ENCODE measurements at regions not wholly inside any gene's neighbourhood (a gene's known extent, or its start where the extent isn't known, plus 50 kb on each side); places are given as distances from the start of the nearest gene placed in this dataset.

- no peak for DNase-seq
These were observed 94.9 kb upstream of the GATA6 start for GRCh38 chr18:22074282-22075070.

- DNase-seq, result no peak
These were observed 89.4 kb upstream of the GATA6 start for GRCh38 chr18:22080035-22080434.

GRCh38 chr18:22082408-22082807 is 87.0 kb upstream of the GATA6 start:
- no peak for DNase-seq

DNA sequence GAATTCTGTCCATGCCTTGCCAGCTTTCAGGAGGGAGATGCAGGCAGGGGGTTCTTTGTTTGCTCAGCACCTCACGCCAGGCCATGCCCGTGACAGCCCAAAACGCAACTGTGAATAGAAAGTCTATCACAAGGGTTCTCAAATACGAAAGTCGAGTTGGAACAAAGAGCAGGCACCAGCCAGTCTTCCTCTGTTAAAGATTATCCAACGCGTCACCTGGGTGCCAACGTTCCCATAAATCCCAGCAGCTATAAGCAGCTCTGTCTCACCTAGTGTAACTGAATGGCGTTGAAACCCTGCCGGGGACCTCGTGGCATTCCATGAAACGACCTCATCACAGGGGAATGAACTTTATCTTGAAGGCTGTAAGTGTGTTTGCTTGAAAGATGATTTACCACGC is 84.8 kb upstream of the GATA6 start:
- no peak for DNase-seq

GRCh38 chr18:22086973-22087372 is 82.4 kb upstream of the GATA6 start:
- DNase-seq, result no peak

DNA sequence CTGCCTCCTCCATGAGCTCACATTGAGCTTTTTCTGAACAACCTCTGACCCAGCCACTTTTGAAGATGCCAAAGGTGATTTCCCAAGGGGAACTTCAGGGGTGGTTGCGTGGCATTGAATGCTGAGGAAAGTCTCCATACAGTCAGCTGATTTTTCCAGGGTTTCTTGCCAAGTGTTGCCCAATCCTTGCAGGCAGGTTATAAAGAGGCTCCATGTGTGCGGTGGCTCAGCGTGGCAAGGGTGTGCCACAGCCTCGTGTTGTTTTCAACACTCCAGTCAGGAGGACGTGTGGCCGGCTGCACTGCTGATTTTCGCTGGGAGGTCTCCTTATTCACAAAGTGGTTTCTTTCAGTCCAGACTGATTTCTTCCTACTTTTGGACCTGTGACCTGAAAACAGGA is 81.4 kb upstream of the GATA6 start:
- no peak for DNase-seq

- DNase-seq, result no peak
These were observed 80.3 kb upstream of the GATA6 start for GRCh38 chr18:22088996-22089640.

- DNase-seq, result no peak
These were observed 78.0 kb upstream of the GATA6 start for GRCh38 chr18:22091341-22091740.

- no peak for DNase-seq
These were observed 75.5 kb upstream of the GATA6 start for GRCh38 chr18:22093731-22094357.

DNA sequence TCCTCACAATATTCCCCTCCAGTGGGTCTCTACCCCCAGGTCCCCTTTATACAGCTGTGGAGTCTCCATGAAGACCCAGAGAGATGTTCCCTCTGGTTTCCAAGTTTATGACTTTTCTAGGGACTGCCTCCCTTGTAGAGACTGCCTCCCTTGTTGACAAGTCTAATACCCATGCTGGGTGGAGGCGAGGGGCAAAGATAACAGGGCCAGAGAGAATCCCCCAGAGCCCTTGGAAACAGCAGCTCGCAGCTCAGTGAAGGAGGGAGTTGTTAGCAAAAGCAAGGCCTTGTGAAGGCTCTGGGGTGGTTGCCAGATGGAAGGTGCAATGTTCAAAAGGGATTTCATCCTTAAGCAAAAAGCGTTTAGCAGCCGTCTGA is 75.0 kb upstream of the GATA6 start:
- no peak for DNase-seq

GRCh38 chr18:22098563-22098989 is 70.8 kb upstream of the GATA6 start:
- DNase-seq, result peak in 1 of 2 experiments; percentile 5

DNA sequence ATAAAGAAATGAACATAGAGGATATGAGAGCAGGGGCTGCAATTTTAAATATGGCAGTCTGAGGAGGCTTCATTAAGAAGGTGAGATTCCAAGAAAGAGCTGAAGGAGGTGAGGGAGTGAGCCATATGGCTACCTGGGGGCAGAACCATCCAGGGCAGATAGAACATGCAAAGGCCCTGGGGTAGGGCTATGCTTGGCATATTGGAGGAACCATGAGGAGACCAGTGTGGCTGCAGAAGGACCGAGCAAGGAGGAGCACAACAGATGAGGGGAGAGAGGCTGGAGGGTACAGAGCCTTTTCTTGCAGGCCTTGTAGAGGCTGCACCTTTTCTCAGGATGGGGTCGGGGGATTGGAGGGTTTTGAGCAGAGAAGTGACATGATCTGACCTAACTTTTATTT is 69.5 kb upstream of the GATA6 start:
- no peak for DNase-seq

GRCh38 chr18:22101731-22102130 is 67.7 kb upstream of the GATA6 start:
- DNase-seq, result no peak

DNA sequence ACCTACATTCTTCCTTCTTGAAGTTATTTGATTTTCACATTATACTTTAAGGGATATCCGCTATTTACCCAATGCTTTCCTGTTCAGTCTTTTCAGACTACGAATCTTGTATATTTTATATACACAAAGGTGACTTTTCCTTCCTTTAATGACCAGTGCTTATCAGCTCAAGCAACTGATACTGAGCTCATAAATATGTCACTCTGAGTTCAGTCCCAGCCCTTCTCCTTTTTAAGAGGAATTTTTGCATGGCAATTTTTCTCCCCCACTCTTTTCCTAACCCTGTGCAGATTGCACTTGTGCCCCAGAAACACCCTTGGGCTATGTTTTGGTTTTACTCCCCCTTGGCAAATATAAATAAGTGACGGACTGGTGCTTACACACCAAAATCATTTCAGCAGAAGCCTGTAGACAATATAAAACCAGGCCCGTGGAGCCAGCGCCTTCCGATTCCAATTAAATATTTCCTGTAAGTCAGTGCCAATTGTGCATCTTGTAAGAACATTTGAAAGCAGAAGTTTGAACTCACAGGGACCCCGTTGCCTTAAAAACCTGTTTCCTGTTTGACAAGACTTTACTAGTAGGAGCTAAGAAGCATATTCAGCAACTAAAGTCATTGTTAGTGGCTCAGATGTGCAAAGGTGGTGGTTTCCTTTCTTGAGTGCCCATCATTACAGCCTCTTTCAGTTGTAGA is 66.3 kb upstream of the GATA6 start:
- peak; percentile 96 to 97 for DNase-seq

DNA sequence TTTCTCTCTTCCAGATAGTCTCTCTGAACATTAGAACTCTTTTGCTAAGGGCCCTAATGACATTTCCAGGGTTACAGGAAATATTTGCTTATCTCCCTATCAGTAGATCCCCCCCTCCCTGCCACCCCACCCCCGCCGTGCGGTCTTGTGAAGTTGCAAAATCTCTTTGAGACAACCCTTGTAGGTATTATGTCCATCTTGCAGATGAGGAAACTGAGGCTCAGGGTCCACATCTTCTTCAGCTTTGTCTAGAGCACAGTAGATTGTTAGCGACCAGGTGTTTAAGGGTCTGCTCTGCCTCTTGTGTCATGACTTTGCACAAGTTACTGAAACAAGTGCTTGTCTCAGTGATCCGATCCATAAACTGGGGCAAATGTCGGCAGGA is 65.8 kb upstream of the GATA6 start:
- DNase-seq, result no peak

GRCh38 chr18:22106536-22107292 is 62.7 kb upstream of the GATA6 start:
- no peak for DNase-seq

GRCh38 chr18:22108674-22109073 is 60.7 kb upstream of the GATA6 start:
- no peak for DNase-seq

GRCh38 chr18:22109535-22109934 is 59.9 kb upstream of the GATA6 start:
- DNase-seq, result peak in 1 of 2 experiments; percentile 6

- no peak for DNase-seq
These were observed 58.9 kb upstream of the GATA6 start for GRCh38 chr18:22110461-22110924.

- DNase-seq, result no peak
These were observed 57.2 kb upstream of the GATA6 start for GRCh38 chr18:22112215-22112614.

- no peak for DNase-seq
These were observed 56.1 kb upstream of the GATA6 start for GRCh38 chr18:22113144-22113844.
